Neural progenitor cell (in vitro differentiated cells): ENCODE measurements at regions not wholly inside any gene's neighbourhood (a gene's known extent, or its start where the extent isn't known, plus 50 kb on each side); places are given as distances from the start of the nearest gene placed in this dataset.

ENCODE experiments used
- CTCF ChIP-seq: fragments of 200-600 bp; sonication (generic); IDR thresholded peaks from 2 replicates; pipeline ENCODE4 v1.5.1; 2017; ENCODE audit warnings: antibody characterized with exemption, mild to moderate bottlenecking
- EZH2 ChIP-seq: fragments of 200-600 bp; sonication (generic); IDR thresholded peaks from 2 replicates; pipeline ENCODE4 v1.6.1; 2017; ENCODE audit warnings: antibody characterized with exemption, mild to moderate bottlenecking, moderate library complexity
- EZH2phosphoT487 ChIP-seq: fragments of 200-600 bp; sonication (generic); IDR thresholded peaks from 2 replicates; pipeline ENCODE4 v1.6.1; 2017; ENCODE audit warnings: antibody characterized with exemption

GRCh38 chr7:17230099-17230807 lies 68.2 kb upstream of the AHR start:
- no peak for TF ChIP-seq CTCF
- TF ChIP-seq EZH2phosphoT487: no peak
- TF ChIP-seq EZH2: no peak
